HG02763 (cell line): ENCODE measurements at regions not wholly inside any gene's neighbourhood (a gene's known extent, or its start where the extent isn't known, plus 50 kb on each side); places are given as distances from the start of the nearest gene placed in this dataset.

Experiments used
- ATAC-seq: cut with Tn5 transposase; IDR thresholded peaks from one replicate; pipeline ENCODE4 v1.9.1; 2021; ENCODE audit warnings: mild to moderate bottlenecking, moderate library complexity; ENCODE audit not compliant: unreplicated experiment

DNA sequence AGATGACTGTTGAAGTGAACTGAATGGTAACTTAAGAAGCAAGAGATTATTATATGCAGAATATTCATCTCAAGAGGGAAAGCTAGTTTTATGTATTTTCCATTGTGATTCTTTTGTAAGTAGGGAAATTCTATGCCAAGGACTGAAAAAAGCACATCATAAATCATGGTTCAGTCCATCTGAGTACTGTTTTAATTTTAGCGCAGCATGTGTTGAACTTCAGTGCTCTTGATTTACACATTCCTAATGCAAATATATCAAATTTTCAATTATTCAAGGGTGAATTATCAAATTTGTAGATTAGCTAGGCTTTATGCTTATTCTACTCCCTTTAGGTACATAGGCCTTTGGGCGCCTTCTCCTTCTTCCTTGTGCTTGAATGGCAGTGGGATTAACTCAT is 50.3 kb upstream of the TCF12 start:
- ATAC-seq: no peak

DNA sequence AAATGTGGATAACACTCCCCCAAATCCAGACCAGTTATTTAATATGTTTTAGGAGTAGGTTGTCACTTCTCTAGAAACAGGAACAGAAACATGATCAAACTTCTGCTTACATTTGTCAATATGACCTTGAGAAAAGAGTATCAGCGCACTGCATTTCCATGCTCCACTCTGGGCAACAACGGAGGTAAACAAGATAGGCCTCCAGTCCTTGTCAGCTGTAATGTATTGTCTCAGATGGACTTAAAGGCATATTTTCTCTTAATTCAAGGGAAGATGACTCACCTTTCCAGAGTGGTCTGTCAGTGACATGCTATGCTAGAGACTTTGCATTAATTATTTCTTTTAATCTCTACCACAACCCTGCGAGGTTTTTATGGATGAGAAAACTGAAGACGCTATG is 51.6 kb upstream of the TCF12 start:
- ATAC-seq: no peak

DNA sequence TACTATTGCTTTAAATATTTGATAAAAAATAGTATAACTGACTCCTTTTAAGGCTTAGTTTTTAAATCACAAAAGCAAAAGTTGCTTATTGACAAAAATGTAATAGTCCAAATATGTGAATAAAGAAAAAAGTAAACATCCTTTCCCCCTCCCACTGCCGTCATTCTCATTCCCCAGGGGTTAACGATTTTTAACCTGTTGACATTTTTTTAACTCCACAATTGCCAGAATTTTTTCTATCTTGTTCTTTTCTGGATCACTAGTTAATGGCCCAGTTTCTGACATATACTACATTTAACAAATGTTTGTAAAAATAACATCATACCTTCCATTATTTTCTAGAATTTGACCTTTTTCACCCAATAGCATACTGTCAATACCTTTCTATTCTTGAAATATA is 60.6 kb upstream of the TCF12 start:
- ATAC-seq: no peak

DNA sequence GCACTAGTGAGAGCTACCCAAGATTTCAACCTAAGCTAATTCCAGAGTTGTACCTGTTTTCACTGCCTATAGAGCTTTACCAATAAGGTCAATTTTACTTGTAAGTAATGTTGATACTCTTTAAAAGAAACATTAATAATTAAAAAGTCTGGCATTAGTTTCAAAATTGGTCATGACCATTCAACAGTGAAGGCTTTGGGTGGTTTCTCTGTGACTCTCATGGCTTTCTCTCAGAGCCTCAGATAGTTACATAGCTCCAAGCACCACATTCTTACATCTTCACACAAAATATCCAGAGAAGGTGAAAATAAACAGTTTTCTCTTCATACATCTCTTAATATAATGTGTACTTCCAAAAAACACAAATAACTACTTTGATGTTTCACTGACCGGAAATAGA is 61.5 kb upstream of the TCF12 start:
- no peak for ATAC-seq

DNA sequence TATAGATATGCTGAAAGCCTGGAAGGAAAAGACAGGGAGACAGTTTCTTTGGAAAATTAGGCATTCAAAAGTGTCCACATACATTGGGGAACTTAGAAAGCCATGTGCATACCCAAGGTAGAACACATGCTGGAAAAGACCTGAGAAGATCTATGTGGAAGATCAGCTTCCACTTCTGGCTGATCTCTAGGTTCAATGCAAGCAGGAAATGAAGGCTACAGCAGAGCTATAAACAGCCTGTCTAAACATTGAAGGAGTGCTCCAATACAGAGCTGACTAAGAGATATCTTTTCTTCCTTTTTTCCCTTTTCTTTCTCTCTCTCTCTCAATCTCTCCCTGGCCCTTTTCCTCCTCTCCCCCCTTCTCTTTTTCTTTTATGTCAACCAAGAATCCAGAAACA is 73.6 kb upstream of the TCF12 start:
- ATAC-seq: no peak

DNA sequence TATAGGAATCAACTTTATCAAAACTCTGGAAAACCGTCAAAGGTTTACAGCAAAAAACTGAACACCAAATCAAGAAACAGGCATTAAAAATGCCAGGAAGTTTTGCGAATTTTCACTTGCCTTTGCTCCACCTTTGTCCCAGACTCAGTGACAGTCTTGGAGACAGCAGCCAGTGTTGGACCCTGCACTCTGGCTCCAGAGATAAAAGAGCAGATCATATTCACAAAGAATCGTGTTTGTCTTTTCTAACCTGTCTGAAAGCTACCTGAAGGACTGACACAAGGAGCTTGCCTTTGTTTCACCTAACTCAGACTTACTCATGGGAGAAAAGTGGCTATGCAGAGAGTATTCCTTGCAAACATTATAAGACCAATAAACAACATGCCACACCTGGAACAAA is 74.0 kb upstream of the TCF12 start:
- no peak for ATAC-seq

DNA sequence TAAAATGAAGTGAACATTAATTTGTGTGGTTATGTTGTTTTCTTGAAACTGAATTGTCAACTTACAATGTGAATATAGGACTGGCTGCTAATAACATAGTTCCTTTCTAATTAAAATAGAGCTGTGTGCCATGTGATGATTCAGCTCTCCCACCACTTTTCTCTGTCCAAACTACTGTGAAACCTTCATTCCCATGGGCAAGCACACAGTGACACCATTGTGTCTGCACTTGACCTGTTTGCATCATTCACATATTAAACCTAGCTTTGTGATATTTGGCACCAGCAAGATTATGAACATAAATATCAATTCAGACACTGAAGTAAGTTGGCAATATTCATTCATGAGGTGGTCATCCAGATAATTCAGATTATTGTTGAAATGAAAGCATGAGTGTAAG is 78.8 kb upstream of the TCF12 start:
- no peak for ATAC-seq

DNA sequence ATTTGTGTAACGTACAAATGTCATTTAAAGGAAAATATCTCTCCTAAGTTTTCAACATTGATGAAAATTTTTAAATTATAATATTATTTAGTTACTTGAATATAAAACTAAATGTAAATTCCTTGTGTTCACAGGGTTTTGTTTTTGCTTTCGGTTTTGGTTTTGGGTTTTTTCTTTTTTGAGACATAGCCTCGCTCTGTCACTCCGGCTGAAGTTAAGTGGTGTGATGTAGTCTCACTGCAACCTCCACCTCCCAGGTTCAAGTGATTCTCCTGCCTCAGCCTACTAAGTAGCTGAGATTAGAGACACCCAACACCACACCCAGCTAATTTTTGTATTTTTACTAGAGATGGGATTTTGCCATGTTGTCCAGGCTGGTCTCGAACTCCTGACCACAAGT is 79.3 kb upstream of the TCF12 start:
- no peak for ATAC-seq

DNA sequence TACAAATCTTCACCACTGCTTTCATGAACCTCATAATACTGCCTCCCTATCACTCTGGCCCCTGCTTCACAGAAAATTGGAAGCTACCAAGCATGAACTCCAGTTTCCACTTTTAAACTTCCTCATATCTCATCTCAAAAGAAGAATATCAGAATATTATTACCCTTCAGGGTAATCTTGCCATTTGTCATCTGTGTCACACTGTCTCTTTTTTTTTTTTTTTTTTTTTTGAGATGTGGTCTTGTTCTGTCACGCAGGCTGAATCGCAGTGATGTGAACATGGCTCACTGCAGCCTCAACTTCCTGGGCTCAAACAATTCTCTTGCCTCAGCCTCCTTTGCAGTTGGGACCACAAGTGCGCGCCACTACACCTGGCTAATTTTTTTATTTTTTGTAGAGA is 80.4 kb upstream of the TCF12 start:
- no peak for ATAC-seq

DNA sequence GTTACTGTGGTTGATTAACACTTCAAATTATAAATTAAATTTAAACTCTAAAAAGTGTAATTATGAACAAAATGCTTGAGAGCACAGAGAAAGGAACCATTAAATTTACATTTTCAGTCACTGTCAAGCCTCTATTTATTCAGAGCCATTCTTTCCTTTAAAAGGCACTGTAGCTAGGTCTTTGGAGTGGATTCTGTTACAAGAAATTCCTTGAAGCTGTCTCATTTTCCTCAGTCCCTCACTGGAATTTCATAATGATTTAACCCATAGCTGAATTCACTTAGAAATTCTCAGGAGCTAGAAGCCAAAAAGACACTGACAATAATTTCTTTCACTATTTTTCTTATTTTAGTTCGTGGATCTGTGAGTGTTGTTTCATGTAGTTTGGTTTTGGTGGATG is 81.2 kb upstream of the TCF12 start:
- no peak for ATAC-seq

DNA sequence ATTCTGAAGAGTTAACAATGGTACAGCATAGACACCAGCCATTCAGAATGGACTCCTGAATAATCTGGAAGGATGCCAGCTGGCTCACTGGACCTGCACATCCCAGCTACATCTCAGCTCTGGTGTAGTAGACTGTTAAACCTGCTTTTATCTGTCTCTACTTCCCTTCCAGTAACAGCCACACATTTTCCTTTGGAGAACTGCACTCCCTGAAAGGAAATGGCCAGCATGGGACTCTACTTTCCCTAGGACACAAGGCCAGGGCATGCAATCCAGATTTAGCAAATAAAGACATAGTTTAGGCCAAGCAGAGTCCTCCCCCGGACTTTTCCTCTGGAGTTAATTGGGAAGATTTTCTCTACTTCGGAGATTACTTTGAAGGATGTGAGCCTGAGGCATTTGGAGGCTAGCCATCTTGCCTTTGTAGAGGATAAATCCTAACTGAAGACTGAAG is 82.7 kb upstream of the TCF12 start:
- no peak for ATAC-seq

DNA sequence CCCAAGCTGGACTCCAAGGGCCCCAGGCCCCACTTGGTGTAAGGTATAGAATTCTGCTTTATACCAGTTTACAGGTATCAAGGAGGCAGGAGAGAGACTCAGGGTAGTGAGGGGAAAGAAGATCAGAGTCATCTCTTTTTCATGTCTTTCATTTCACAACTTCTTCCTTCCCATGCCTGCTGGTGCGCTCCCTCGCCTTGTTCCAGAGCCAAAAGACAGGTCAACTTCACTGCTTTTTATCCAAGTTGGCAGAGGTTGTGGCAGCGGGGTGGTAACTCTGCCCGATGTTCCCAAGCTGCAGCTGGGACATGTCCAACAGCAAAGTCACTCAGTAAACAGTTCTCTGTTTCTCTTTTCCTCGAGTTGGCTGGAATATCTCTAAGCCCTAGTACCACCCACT is 86.3 kb upstream of the TCF12 start:
- ATAC-seq: no peak

DNA sequence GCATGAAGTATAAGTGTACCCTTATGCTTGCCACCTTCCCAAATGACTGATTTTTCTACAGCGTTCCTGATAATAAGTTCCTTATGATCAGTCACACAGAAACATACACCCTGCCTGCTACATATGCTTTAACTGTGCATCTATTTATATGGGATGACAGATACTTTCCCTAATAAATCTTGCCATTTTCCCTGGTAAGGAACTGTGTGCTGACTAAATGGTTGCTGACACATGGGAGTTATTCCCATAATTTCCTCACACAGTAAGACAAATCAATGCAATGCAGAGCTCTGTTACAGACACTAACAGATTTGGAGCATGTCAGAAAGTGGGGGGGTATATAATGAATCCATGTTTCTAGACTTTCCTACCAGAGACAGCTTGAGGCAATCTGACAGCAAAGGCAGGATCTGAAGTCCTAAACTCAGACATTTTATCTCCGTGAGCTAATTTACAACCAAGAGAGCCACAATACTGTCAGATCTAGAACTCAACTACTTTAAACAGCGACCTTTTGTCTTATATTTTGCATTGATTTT is 86.9 kb upstream of the TCF12 start:
- ATAC-seq: no peak

DNA sequence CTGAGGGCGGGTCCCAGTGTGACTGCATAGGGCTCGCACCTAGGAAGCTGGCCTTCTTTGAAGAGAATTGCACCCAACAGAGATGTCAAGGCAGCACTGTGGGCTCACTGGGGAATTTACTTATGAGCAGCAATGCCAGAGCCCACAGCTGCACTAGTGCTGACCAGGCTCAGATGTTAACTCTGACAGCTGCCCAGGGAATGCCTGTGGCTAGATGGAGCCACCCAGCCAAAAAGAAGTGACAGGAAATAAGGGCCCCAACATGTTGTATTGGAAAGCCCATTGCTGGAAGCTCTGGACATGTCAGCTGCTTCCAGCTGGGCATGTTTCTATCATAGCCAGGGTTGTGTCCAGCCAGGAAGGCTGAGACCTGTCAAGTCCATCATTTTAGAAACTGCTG is 90.9 kb upstream of the ZNF280D start:
- ATAC-seq: no peak

DNA sequence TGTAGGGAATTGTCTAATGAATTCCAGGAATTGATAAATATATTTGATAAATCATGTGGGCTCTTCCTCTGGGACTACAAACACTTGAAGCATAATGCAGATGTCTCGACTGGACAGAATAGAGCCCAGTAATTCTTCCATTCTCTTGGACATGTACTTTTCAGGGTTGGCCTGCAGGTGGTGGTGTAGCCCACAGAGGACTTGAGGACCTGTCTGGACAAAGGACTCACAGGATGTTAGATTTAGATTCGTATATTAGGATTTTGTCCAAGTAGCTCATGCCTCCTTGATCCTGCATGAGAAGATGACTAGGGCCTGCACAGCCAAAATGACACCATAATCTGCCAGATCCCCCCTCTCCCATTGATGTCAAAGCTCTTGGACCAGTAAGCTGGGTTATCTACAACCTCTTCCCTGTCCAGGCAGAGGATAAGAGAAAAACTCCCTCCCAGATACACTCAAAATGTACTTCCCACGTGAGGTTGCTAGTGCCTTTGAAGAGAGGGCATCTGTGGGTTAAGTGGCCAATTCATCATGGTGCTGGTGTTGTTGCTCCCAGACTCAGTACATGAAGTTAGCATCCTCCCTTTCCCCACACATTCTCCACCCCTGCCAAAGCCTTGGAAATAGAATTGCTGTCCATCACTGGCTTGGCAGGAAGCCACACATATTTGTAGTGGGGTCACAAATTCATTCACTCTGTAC is 88.6 kb upstream of the ZNF280D start:
- ATAC-seq: peak; percentile 83

DNA sequence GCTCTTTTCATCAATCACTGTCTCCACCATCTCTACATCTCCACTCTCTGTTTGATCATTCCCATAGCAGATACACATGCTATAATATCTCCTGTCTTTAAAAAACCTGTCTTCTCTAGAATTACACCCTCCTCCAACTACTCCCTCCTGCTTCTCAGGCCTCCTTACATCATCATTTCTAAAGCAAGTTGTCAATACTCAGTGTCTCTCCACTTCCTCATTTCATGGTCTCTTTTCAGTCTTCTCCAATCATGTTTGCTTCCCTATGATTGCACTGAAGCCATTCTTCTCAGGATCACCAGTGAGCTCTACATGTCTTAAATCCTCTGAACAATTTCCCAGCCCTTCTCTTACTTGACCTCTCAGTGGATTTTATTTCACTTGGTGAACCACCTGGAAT is 87.0 kb upstream of the ZNF280D start:
- ATAC-seq: no peak

DNA sequence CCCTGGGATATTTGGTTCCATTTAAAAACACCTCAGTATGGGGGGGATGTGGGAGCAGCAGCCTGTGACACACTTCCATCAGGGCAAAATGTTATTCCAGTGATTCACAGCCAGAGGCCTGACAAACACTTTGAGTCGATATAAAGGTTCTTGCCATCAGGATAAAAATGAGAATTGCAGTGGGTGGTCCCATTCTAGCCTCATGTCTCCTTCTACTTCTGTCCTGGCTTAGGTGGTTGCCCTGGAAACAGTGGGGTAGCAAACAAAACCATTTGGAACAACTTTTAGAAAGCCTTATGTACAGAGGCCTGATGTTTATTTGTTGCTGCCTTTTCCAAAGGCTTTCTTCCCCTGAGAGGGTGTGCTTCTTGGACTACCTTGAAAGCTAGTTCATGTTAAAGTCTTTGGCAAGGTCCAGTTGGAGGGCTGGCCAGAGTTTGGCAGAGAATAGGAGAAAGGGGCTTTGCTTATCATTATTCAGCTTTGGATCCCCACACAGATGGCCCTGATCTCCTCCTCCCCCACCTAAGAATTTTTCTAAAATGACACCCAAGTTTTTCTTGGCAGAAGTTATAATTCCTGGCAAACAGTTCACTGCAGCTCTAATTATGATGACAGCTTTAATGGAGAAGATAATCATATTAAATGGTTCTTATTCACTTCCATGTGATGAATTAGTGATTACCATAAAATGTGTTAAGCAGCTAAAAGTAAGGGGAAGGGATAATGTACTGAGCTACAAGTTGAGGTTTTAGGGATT is 84.2 kb upstream of the ZNF280D start:
- no peak for ATAC-seq

DNA sequence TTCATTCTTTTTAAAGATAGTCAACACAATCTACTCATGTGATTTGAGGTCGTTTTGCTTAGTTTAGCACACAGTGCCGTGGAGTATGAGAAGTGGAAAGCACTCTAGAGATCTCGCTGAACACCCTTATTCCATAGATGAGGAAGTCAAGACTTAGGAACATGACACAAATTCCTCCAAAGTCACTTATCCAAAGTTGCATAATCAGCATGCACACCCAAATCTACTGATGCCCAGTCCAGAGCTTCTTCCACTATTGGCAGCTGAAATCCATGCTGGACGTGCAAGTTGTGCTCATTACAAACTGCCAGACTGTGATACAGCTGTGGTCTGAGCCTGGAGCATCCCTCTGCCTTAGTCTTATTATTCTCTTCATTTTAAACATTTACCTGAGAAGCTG is 83.5 kb upstream of the ZNF280D start:
- ATAC-seq: no peak

DNA sequence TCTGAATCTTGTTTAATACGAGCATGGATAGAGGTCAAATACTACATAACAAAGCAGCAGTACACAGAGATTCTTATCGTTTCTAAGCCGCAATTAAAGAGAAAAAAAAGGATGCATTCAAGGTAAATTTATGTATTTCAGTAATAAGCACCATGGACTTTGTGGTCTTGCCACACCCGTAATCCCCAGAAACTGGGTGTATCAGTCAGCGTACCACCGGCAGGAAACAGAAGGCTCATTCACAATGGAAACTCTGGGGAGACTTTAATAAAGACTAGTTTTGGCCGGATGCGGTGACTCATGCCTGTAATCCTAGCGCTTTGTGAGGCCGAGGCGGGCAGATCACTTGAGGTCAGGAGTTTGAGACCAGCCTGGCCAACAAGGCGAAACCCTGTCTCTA is 81.9 kb upstream of the ZNF280D start:
- ATAC-seq: no peak

DNA sequence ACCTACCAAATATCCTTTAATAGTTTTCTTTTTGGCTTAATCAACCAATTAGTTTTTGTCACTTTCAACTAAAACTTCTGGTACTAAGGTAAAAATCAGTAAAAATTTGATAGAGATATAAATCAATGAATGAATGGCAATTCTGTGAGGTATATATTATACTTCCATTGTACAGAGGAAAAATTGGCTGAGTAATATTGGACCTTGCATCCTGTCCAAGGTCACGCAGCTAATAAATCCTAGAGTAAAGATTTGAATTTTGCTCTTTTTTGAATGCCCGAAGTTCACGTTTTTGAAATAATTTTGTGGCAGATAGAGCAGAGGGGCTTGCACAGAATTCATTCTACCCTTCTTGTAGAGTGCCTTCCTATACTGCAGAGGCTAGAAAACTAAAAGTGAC is 81.1 kb upstream of the ZNF280D start:
- no peak for ATAC-seq

DNA sequence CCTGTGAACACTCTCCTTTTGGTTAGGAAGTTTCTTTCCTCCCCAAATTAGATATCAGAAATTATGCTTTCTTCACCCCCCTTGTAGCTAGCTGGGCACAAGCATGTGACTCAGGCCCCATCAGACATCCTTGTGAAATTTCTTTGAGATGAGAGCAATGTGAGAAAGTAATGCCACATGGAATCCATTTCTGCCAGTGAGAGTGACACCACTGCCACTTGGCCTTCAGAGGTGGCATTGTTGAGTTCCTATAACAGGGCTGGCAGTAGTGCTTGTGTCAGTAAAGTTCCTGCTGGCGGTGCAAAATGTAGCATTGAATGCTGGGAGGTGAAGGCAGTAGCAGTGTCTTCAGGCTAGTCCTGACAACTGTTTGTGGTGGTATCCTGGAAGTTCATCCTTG is 80.7 kb upstream of the ZNF280D start:
- no peak for ATAC-seq

DNA sequence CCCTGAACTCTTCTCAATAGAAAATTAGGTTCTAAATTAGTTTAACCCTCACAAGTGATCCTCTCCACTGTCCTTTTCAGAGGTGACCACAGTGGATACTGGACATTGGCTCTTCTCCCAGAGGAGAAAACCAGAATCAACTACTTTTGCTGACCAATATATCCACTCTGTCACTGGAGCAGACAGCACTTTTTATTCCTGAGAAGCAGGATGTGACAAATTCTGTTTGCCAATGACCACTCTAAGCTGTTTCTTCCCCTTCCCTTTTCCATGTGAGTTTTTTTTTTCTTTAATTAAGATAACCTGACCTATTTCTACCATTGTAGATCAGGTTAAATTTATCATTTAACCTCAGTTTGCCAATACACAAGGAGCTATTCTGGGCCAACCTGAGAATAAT is 79.7 kb upstream of the ZNF280D start:
- ATAC-seq: no peak
